BJ (cell line): ENCODE measurements at regions not wholly inside any gene's neighbourhood (a gene's known extent, or its start where the extent isn't known, plus 50 kb on each side); places are given as distances from the start of the nearest gene placed in this dataset.

Source experiments
- CTCF ChIA-PET: fragments of 350-600 bp; formaldehyde crosslinking; extraction: SDS; loops from one replicate; lab custom pipeline; 2021; ENCODE audit warnings: antibody characterized with exemption, inconsistent platforms; lab: Yijun Ruan, JAX
- POLR2A ChIA-PET: fragments of 300-600 bp; sonication (Branson Sonifier 250); formaldehyde crosslinking; extraction: SDS; loops from one replicate; lab custom pipeline; 2021; ENCODE audit warnings: antibody characterized with exemption; lab: Charles Lee
- DNase-seq: peaks from one replicate; pipeline ENCODE4 v3.0.0-alpha.2; 2011; ENCODE audit warnings: low read depth
- H3K27me3 ChIP-seq: 2 replicates; pipeline ENCODE4 v1.6.0; 2011; ENCODE audit warnings: low read length; ENCODE audit not compliant: control insufficient read depth, insufficient read depth
- H3K36me3 ChIP-seq: 2 replicates; pipeline ENCODE4 v1.5.1; 2011; ENCODE audit warnings: low read length; ENCODE audit not compliant: control insufficient read depth, insufficient read depth
- H3K4me3 ChIP-seq: 2 replicates; pipeline ENCODE4 v1.5.1; 2011; ENCODE audit warnings: low read depth, mild to moderate bottlenecking, control low read depth, low read length
- CTCF ChIP-seq: IDR thresholded peaks from 2 replicates; pipeline ENCODE4 v1.5.1; 2011; ENCODE audit warnings: low read depth, mild to moderate bottlenecking, control low read depth, inconsistent platforms, low read length, moderate library complexity; ENCODE audit not compliant: insufficient read depth

- TF ChIP-seq CTCF, result no peak
- DNase-seq, result no peak
Measured at GRCh38 chr13:48156466-48156865, 61.6 kb upstream of the MED4 start.

DNA sequence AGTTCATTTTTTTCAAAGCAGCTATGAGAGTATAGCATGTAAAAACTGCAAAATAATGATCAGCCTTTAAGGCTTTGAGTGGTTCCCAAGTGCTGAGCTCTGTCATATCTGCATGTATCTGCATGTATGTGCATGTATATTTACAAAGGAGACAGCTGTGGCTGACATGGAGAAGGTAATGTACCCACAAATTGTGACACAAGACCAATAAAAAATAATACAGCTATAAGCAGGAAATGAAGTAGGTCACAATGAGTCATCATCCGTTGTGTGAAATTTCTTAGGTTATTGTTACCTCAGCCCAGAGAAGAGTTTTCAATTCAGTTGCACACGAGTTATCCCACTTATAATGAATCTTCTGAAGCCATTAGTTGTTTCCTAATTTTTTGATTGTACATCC is 60.9 kb upstream of the MED4 start:
- POLR2A ChIA-PET, result no interaction called here
- no peak overlapping the region for H3K4me3 ChIP-seq

More at GRCh38 chr13:48156466-48156865, 61.6 kb upstream of the MED4 start:
- POLR2A ChIA-PET, result no interaction called here
- no peak overlapping the region for H3K4me3 ChIP-seq
- H3K36me3 ChIP-seq, result no peaks in the 10 kb centered on the region
- H3K27me3 ChIP-seq, result no peaks in the 10 kb centered on the region
- CTCF ChIA-PET, result no interaction called here

DNA sequence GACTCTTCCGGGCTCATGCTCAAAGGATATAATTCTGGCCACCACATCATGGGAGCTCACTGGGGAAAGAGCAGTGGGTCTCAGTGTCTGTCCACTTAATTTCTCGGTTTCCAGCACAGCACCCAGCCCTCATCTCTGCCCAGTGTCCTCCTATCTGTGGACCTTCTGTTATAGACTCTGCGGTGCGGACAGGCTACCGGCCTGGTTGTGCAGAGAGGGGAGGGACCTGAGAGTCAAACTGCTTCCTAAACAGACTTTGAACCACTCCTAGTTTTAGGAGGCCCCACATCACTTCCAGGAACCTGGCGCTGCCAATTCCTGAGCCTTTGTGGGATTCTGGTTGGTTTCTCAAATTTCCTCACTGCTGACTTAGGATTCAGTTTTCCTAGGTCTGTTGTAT is 59.8 kb upstream of the MED4 start:
- no peak for TF ChIP-seq CTCF
- DNase-seq, result no peak
- H3K4me3 ChIP-seq, result no peak overlapping the region
- no peaks in the 10 kb centered on the region for H3K27me3 ChIP-seq
- ChIA-PET CTCF (no interaction called here), POLR2A (no interaction called here)
- no peaks in the 10 kb centered on the region for H3K36me3 ChIP-seq

More for the DNA sequence above, 60.9 kb upstream of the MED4 start:
- CTCF ChIA-PET, result no interaction called here
- TF ChIP-seq CTCF, result no peak
- Histone ChIP-seq H3K36me3 (no peaks in the 10 kb centered on the region), H3K27me3 (no peaks in the 10 kb centered on the region)
- no peak for DNase-seq

DNA sequence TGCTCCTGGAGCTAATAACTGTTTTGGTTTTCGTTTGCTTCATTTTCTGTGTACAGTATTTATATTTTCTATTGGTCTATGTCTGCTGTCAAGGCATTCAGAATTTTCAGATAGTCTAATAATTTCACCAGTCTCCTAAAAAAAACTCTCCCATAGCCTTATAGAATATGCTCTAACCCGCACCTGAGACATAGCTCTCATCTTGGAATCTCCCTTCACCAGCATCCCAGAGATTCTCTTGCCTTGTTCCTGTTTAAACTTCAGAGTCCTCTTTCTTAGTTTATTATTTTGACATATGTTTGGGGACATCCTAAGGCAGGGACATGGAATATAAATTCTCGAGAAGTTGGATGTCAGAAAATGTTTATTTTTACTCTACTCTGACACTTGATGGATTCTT is 58.3 kb upstream of the MED4 start:
- ChIA-PET POLR2A (no interaction called here), CTCF (no interaction called here)
- DNase-seq, result no peak
- H3K4me3 ChIP-seq, result no peak overlapping the region
- no peaks in the 10 kb centered on the region for H3K27me3 ChIP-seq
- no peak for TF ChIP-seq CTCF
- H3K36me3 ChIP-seq, result no peaks in the 10 kb centered on the region

- DNase-seq, result no peak
- H3K27me3 ChIP-seq, result no peaks in the 10 kb centered on the region
- no peak for TF ChIP-seq CTCF
- CTCF ChIA-PET, result no interaction called here
- POLR2A ChIA-PET, result no interaction called here
- no peaks in the 10 kb centered on the region for H3K36me3 ChIP-seq
- no peak overlapping the region for H3K4me3 ChIP-seq
Measured at GRCh38 chr13:48151363-48152161, 56.7 kb upstream of the MED4 start.
